ENCODE measurements at regions not wholly inside any gene's neighbourhood (a gene's known extent, or its start where the extent isn't known, plus 50 kb on each side); places are given as distances from the start of the nearest gene placed in this dataset.
"Not testable (repeated sequence)": the region's sequence is repeated elsewhere in the genome, so short reads cannot be mapped to it uniquely, and the experiment has no call there.

DNA sequence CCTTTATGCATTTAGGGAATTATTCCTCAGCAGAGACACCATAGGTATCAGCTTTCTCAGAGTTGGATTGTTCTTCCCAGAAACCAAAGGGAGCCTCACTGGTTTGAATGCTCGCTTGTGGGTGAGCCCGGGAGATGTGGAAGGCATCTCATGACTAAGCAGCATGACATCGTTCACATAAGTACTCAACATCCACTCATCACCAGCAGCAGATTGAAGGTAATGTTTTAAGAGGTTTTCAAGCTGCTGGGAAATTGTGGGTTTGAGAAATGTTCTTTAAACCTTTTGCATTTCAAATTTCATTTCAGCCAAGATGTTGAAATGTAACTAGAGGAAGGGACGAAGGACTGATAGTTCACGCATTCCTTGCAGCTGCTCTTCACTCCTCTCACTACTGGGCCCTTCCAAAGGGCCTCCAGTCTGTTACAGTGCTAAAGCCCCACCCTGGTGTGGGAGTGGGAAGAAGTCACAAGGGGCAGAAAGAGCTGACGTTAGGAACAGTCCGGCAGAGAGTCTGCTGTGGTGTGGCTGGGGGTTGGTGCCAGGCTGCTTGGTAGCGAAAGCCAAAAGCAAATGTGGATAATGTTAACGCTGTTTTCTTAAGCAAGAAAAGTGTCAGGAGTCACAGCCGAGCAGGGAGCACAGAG lies 324.5 kb upstream of the EPHA4 start:
- no peak for TF ChIP-seq POLR2A (IDR thresholded peaks at IDR 0.05; ENCODE audit: low read depth, low read length)
- FAIRE-seq = peak; percentile 97
- DNase-seq (ENCODE audit: insufficient read length, low spot score) = peak; percentile 22

DNA sequence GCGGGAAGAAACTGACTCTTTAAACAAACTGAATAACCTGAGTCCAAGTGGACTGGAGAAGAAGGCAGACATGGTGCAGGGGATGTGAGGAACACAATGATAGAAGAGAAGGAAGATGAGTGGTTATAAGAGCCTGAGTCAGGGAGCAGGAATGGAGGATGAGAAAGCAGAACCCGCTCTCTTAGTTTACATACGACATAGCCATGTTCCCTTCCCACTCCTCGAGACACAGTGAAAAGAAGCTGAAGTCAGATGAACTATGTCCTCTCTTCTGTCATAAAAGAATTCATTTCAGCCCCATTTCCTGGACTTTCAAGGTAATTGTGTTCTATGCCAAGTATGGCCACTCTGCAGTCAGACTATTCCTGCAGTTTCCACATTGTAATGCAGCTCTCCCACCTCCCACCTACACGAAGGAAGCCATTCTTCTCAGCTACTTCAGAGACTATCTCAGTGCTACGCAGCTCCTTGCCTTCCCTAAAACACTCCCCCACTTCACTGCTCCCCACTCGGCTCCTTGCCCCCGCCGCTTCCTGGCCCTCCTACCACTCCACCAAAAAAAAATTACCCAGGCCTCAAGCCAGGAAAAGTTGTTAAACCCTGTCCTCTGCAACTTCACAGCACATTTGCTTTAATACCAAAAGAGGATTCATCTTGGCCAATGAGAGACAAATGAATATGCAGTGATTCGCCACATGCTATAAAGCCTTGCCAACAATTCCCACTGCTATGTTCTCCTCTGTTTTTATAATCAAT lies 323.4 kb upstream of the EPHA4 start:
- no peak for FAIRE-seq
- DNase-seq (ENCODE audit: insufficient read length, low spot score) = no peak
- TF ChIP-seq POLR2A (IDR thresholded peaks at IDR 0.05; ENCODE audit: low read depth, low read length) = no peak

DNA sequence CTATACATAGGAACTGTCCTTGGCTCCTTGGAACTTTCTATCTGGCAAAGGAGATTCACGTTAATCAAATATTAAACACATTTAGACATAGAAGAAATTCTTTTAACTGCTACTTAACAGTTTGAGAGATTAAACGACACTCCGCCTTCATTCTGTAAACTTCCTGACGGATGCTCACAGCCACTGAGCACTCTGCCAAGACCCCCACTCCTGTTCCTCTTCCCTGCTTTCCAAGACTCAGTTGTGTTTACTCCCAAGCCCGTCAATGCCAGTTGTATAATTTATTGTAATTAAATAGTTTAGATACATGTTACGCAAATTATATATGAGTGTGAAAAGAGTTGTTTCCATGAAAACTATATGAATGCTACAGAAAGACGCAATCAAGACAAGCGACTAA lies 321.4 kb upstream of the EPHA4 start:
- FAIRE-seq (no peak), DNase-seq (ENCODE audit: insufficient read length, low spot score) (no peak)
- TF ChIP-seq POLR2A (IDR thresholded peaks at IDR 0.05; ENCODE audit: low read depth, low read length) = no peak

DNA sequence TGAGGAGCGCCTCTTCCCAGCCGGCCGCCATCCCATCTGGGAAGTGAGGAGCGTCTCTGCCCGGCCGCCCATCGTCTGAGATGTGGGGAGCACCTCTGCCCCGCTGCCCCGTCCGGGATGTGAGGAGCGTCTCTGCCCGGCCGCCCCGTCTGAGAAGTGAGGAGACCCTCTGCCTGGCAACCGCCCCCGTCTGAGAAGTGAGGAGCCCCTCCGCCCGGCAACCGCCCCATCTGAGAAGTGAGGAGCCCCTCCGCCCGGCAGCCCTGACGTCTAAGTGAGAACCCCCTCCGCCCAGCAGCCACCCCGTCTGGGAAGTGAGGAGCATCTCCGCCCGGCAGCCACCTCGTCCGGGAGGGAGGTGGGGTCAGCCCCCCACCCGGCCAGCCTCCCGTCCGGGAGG lies 319.9 kb upstream of the EPHA4 start:
- not testable (repeated sequence) for DNase-seq (ENCODE audit: insufficient read length, low spot score)

DNA sequence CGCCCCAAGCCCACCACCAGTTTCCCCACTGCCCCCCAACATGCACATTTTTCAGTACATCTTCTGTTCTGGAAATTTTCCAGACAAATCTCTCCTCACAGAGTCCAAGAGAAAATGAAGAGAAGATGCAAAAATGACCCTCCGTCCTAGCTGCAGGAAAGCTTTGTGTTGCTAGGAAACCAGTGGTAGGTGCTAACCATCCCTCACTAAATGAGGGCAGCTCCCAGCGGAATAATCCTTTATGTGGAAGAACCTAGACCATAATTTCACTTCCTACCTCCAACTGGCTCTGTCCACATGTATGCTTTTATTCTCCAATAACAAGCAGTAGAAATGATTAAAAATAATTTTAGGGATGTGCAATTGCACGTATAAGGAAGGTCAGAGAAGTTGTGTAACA lies 311.9 kb upstream of the EPHA4 start:
- DNase-seq (ENCODE audit: insufficient read length, low spot score) (no peak), FAIRE-seq (no peak)
- TF ChIP-seq POLR2A (IDR thresholded peaks at IDR 0.05; ENCODE audit: low read depth, low read length) = no peak

More for the DNA sequence above, 319.9 kb upstream of the EPHA4 start:
- not testable (repeated sequence) for FAIRE-seq

DNA sequence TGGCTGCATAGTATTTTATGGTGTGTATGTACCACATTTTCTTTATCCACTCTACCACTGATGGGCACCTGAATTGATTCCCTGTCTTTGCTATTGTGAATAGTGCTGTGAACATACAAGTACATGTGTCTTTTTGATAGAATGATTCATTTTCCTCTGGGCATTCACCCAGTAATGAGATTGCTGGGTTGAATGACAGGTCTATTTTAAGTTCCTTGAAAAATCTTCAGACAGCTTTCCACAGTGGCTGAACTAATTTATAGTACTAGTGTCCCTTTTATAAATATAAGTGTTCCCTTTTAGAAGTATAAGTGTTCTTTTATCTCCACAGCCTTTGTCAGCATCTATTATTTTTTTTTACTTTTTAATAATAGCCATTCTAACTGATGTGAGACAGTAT lies 303.9 kb upstream of the EPHA4 start:
- DNase-seq (ENCODE audit: insufficient read length, low spot score) (no peak), FAIRE-seq (no peak)
- no peak for TF ChIP-seq POLR2A (IDR thresholded peaks at IDR 0.05; ENCODE audit: low read depth, low read length)

DNA sequence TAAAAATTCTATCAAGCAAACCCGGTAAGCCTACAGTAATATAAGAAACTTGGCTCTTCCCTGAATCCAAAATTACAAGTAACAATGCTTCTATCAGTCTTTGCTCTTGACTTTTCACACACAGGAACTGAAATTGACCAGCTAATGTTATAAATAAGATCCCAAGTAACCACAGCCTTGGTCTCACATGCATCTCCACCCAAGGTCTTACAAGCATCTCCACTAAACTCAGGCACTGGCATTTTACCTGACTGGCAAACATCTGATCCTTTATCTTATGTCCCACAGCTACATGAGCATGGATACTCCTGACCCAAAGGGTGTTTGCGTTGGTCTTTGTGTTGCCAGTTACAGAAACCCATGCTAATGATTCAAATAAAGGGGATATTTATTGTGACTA lies 302.3 kb upstream of the EPHA4 start:
- no peak for FAIRE-seq
- DNase-seq (ENCODE audit: insufficient read length, low spot score) = no peak
- TF ChIP-seq POLR2A (IDR thresholded peaks at IDR 0.05; ENCODE audit: low read depth, low read length) = no peak

DNA sequence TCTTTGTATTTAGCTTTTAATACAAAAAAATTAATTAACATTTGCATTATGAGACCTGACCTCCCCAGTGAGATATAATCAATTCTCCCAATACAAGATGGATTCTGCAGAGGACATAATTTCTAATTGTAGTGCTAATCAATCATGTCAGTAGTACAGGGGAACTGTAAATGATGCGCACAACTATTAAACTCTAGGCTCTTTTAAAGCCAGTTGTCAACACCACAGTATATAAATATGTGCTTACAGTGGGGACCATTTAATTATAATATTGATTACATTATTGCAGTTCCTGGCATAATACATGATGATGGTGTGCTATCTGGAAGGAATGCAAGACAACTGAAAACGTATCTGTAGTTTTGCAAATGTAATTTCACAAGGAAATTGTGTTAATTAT lies 285.6 kb upstream of the EPHA4 start:
- DNase-seq (ENCODE audit: insufficient read length, low spot score) (no peak), FAIRE-seq (no peak)
- no peak for TF ChIP-seq POLR2A (IDR thresholded peaks at IDR 0.05; ENCODE audit: low read depth, low read length)

DNA sequence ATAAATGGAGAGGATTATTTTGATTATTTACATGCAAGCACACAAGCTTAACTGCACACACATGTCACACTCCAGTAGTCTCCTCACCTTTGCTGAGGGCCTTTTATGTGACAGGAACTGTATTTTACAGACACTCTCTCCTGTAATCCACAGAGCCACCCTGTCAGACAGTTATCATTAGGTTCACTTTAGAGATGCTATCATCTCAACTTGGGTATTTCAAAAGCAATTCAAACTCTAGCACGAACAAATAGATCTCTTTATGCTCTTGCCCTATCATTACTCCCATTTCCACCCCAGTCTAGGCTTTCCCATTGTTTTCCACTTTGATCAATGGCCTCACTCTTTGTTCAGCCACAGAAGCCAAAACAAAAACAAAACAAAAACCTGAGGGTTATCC lies 281.2 kb upstream of the EPHA4 start:
- DNase-seq (ENCODE audit: insufficient read length, low spot score) (no peak), FAIRE-seq (no peak)
- no peak for TF ChIP-seq POLR2A (IDR thresholded peaks at IDR 0.05; ENCODE audit: low read depth, low read length)

DNA sequence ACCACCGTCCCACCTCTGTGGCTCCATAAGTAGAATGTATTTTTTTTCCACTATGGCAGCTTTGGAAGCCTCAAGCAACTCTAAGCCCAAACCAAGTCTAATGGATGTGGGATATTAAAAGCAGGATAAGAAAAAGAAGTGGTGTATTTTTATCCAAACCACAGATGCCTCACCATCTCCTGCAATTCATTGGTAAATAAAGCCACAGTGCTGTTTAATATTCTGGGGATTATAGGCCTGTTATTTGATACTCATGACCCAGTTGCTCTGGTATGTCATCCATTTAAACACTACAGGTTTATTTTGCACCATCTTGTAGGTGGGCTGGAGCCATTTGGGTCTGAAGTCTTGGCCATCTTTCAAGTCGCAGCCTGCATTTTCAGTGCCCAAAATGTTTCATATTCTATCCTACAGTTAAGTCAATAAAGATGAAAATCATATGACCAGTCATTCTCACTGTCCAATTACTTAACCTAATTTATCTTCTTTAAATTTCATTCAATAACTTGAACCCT lies 279.5 kb upstream of the EPHA4 start:
- FAIRE-seq = no peak
- DNase-seq (ENCODE audit: insufficient read length, low spot score) = no peak
- TF ChIP-seq POLR2A (IDR thresholded peaks at IDR 0.05; ENCODE audit: low read depth, low read length) = no peak

DNA sequence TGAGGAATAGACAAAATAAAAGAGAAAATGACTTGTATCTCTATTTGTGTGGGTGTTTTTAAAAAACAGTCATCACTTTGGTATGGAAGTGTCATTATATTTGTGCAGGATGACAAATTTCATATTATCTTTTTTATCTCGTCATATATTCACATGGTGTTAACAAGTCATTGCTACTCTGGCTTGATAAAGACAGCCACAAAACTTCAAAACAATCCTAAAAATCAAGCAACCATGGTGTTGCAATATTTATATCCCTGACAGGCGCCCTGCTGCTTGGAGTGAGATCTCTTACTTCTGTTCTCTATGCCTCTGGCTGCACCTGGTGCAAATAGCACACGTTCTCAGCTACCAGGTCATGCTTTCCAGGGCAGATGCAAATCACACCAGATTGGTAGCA lies 278.0 kb upstream of the EPHA4 start:
- TF ChIP-seq POLR2A (IDR thresholded peaks at IDR 0.05; ENCODE audit: low read depth, low read length) = no peak
- FAIRE-seq (no peak), DNase-seq (ENCODE audit: insufficient read length, low spot score) (no peak)

DNA sequence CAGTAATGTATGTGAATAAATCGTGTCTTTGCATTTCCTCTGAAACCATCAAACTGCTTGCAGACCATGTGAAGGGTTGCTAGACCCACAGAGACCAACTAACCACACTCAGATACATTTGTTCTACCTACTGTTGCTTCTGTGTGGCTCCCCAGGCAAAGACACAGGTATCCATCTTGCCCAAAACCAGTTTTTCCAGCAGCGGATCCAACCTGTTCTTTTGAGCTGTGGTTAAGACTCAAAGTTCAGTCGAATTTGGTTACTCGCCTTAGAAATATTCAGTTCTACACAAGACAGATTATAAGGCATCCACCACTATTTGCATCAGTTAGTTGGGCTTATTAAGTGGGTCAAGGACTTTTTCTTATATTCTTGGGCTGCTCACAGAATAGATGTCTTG lies 276.2 kb upstream of the EPHA4 start:
- FAIRE-seq (no peak), DNase-seq (ENCODE audit: insufficient read length, low spot score) (no peak)
- no peak for TF ChIP-seq POLR2A (IDR thresholded peaks at IDR 0.05; ENCODE audit: low read depth, low read length)

DNA sequence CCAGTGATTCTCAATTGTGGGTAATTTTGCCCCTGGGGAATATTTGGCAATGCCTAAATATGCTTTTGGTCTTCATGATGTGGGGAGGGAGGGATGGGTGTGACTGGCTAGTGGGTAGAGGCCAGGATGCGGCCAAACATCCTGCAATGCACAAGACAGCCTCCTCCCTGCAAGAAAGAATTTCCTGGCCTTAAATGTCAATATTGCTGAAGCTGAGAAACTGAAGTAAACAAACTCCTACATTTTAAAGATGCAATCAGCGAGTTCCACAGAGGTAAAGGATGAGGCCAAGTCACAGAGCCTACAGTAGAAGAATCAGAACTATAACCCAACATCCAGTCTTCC lies 272.9 kb upstream of the EPHA4 start:
- DNase-seq (ENCODE audit: insufficient read length, low spot score) (no peak), FAIRE-seq (no peak)
- no peak for TF ChIP-seq POLR2A (IDR thresholded peaks at IDR 0.05; ENCODE audit: low read depth, low read length)

DNA sequence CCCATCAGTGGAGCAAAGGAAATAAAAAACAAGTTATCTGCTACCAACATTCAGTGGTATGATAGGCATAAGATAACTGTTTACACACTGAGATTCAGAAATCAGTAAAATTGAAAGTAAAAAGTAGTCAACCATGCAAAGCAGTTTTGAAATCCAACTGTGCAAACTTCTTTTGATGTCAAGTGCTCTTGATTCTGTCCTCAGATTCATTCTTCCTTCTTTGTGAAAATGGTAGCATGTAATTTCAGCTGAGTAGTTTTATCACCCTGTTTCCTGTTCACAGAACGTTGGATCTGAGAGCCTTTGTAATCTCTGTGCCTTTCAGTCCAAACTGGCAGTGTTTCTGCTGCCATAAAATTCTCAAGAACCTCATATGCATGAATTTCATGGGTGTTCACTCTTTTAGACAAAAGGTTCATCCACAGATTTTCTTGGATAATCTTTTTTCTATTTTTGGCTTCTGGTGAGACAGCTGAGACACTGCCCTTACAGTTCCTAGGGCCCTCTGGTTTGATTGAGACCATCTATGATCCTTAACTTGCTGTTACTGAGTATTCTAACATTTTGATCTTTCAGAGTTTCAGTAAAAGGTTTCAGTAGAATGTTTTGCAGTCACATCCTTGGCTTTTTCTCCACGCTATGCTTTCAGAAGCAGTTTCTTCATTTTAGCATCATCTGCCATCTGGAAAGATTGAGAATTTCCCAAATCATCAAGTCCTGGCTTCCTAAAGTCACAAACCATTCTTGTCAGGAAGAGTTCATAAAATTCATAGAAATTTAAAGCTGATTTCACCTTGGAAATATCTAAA lies 272.3 kb upstream of the EPHA4 start:
- DNase-seq (ENCODE audit: insufficient read length, low spot score) (no peak), FAIRE-seq (no peak)
- no peak for TF ChIP-seq POLR2A (IDR thresholded peaks at IDR 0.05; ENCODE audit: low read depth, low read length)

All from H54 (cell line).